CD4-positive, alpha-beta T cell (primary cell): ENCODE measurements at regions not wholly inside any gene's neighbourhood (a gene's known extent, or its start where the extent isn't known, plus 50 kb on each side); places are given as distances from the start of the nearest gene placed in this dataset.
"Not testable (repeated sequence)": the region's sequence is repeated elsewhere in the genome, so short reads cannot be mapped to it uniquely, and the experiment has no call there.

Experiments
- ATAC-seq: fragments of 200-7000 bp; cut with Tn5 transposase; one replicate; pipeline ENCODE4 v1.10.0; 2022; ENCODE audit warnings: mild to moderate bottlenecking; ENCODE audit not compliant: poor library complexity
- CTCF ChIA-PET: fragments of 350-600 bp; sonication (Branson Sonifier 250); formaldehyde crosslinking; loops from one replicate; lab custom pipeline; 2021; ENCODE audit warnings: antibody characterized with exemption, inconsistent platforms; lab: Charles Lee
- POLR2A ChIA-PET: fragments of 350-600 bp; sonication (Branson Sonifier 250); formaldehyde crosslinking; loops from one replicate; lab custom pipeline; 2021; ENCODE audit warnings: antibody characterized with exemption, inconsistent platforms; lab: Charles Lee
- DNase-seq, 14 experiments: peaks; one replicate each; pipeline ENCODE4 v3.0.0-alpha.2; 2013 to 2020; ENCODE audit warnings: mixed read lengths in 2 of 14
- H3K27ac ChIP-seq, 2 donors: one replicate each; pipeline versions ENCODE4 v1.5.1 to v1.7.0; 2013; ENCODE audit warnings: low read length in 2 of 2, low read depth in 1 of 2, mild to moderate bottlenecking in 1 of 2
- H3K27me3 ChIP-seq, 2 experiments: 1 replicate in 1 of 2; 2 replicates in 1 of 2; pipeline versions ENCODE4 v1.6.1 to v1.7.0; 2013; ENCODE audit warnings: low read length in 2 of 2, control low read depth in 1 of 2, mild to moderate bottlenecking in 1 of 2, moderate library complexity in 1 of 2; ENCODE audit not compliant: insufficient read depth in 2 of 2, control insufficient read depth in 1 of 2
- H3K36me3 ChIP-seq: one replicate; pipeline ENCODE4 v1.6.1; 2013; ENCODE audit warnings: low read length, control low read depth; ENCODE audit not compliant: insufficient read depth
- H3K4me1 ChIP-seq: one replicate; pipeline ENCODE4 v1.6.1; 2013; ENCODE audit warnings: low read length, control low read depth; ENCODE audit not compliant: insufficient read depth
- H3K4me3 ChIP-seq: one replicate; pipeline ENCODE4 v1.5.1; 2013; ENCODE audit warnings: mild to moderate bottlenecking, low read length, moderate library complexity
- H3K9me3 ChIP-seq, 2 experiments: 1 replicate in 1 of 2; 2 replicates in 1 of 2; pipeline versions ENCODE4 v1.6.1 to v1.7.0; 2013; ENCODE audit warnings: low read length in 2 of 2, mild to moderate bottlenecking in 2 of 2, control low read depth in 1 of 2, moderate library complexity in 1 of 2; ENCODE audit not compliant: control insufficient read depth in 1 of 2, insufficient read depth in 1 of 2
- H3K27ac Mint-ChIP-seq: one replicate; pipeline ENCODE4 v1.8.0; 2020; ENCODE audit warnings: mixed read lengths
- H3K27me3 Mint-ChIP-seq: one replicate; pipeline ENCODE4 v1.8.0; 2021; ENCODE audit warnings: mixed read lengths
- H3K36me3 Mint-ChIP-seq: one replicate; pipeline ENCODE4 v1.8.0; 2021; ENCODE audit warnings: low read depth, mixed read lengths
- H3K4me1 Mint-ChIP-seq: one replicate; pipeline ENCODE4 v1.8.0; 2021; ENCODE audit warnings: low read depth, mixed read lengths
- H3K4me3 Mint-ChIP-seq: one replicate; pipeline ENCODE4 v1.8.0; 2020; ENCODE audit warnings: mild to moderate bottlenecking, mixed read lengths
- H3K9me3 Mint-ChIP-seq: one replicate; pipeline ENCODE4 v1.8.0; 2020; ENCODE audit warnings: mixed read lengths
- CTCF ChIP-seq: fragments of 200-600 bp; IDR thresholded peaks from one replicate; pipeline ENCODE4 v1.8.0; 2022; ENCODE audit warnings: antibody characterized with exemption, mild to moderate bottlenecking
- intact Hi-C, 2 experiments: fragments of 100-400 bp; cut with DNase I in 1 of 2; cut with micrococcal nuclease in 1 of 2; formaldehyde crosslinking; loops; one replicate each; pipeline versions ENCODE4 v1.15.1 to v1.9.0; 2023 to 2025; cut with DNase I, micrococcal nuclease

- Mint-ChIP-seq H3K27me3 (no peaks in the 10 kb centered on the region), H3K4me1 (no peaks in the 10 kb centered on the region), H3K36me3 (peaks cover 5% of the 10 kb centered on the region), H3K27ac (no peak overlapping the region), H3K9me3 (peaks cover 11% of the 10 kb centered on the region), H3K4me3 (no peak overlapping the region)
- no peak for TF ChIP-seq CTCF
- H3K9me3 ChIP-seq = peaks cover 5 to 88% of the 10 kb centered on the region in 2 experiments
- no peak for DNase-seq
- no peak overlapping the region for H3K27ac ChIP-seq
- intact Hi-C loops = no loop called here
- ATAC-seq = no peak
- no peaks in the 10 kb centered on the region for H3K4me1 ChIP-seq
- H3K4me3 ChIP-seq = no peak overlapping the region
- ChIA-PET POLR2A (no interaction called here), CTCF (no interaction called here)
- H3K36me3 ChIP-seq = no peaks in the 10 kb centered on the region
- no peaks in the 10 kb centered on the region for H3K27me3 ChIP-seq
These were observed 124.5 kb upstream of the FOXD4L5 start for GRCh38 chr9:65409471-65409980.

DNA sequence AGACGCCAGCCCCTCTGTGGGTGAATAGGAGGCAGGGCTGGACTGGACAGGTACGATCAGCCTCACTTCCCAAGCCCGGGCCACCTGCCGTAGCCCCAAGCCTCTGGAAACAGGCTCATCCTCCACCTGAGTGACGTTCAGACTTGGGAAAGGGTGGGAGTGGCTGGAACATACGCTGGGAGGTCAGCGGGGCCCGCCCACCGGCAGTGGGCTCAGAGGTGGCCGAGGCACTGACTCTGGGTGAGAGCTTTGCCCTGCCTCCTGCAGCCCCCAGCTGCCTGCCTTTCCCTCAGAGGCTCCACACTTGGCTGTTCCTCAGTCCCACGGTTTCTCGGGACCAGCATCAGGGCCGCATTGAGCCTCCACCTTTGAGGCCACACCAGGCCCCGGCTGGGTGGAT lies 123.8 kb upstream of the FOXD4L5 start:
- POLR2A ChIA-PET, H3K27me3 Mint-ChIP-seq, H3K4me3 ChIP-seq, H3K4me3 Mint-ChIP-seq, intact Hi-C loops, H3K27ac ChIP-seq, DNase-seq, H3K4me1 ChIP-seq, H3K4me1 Mint-ChIP-seq, H3K36me3 Mint-ChIP-seq, H3K36me3 ChIP-seq, H3K27me3 ChIP-seq, CTCF ChIA-PET, ATAC-seq, H3K27ac Mint-ChIP-seq: not testable (repeated sequence)
- peaks cover 11% of the 10 kb centered on the region for H3K9me3 Mint-ChIP-seq
- peaks cover 5 to 93% of the 10 kb centered on the region in 2 experiments for H3K9me3 ChIP-seq

- POLR2A ChIA-PET, DNase-seq, H3K9me3 Mint-ChIP-seq, H3K27ac ChIP-seq, H3K27me3 ChIP-seq, H3K36me3 ChIP-seq, H3K4me1 Mint-ChIP-seq, intact Hi-C loops, H3K27ac Mint-ChIP-seq, ATAC-seq, H3K4me1 ChIP-seq, H3K36me3 Mint-ChIP-seq, CTCF ChIA-PET, H3K27me3 Mint-ChIP-seq, H3K4me3 Mint-ChIP-seq, H3K4me3 ChIP-seq: not testable (repeated sequence)
- peaks cover 5 to 93% of the 10 kb centered on the region in 2 experiments for H3K9me3 ChIP-seq
These were observed 121.6 kb upstream of the FOXD4L5 start for GRCh38 chr9:65406625-65407024.

- H3K9me3 ChIP-seq = peaks cover 5 to 93% of the 10 kb centered on the region in 2 experiments
- CTCF ChIA-PET, H3K4me3 Mint-ChIP-seq, H3K27ac Mint-ChIP-seq, DNase-seq, H3K4me3 ChIP-seq, H3K36me3 Mint-ChIP-seq, H3K9me3 Mint-ChIP-seq, H3K4me1 ChIP-seq, H3K4me1 Mint-ChIP-seq, H3K27me3 Mint-ChIP-seq, H3K36me3 ChIP-seq, ATAC-seq, POLR2A ChIA-PET, H3K27me3 ChIP-seq, intact Hi-C loops, H3K27ac ChIP-seq: not testable (repeated sequence)
These were observed 120.8 kb upstream of the FOXD4L5 start for GRCh38 chr9:65405766-65406165.
